Progenitor cell of endocrine pancreas (in vitro differentiated cells): ENCODE measurements at regions not wholly inside any gene's neighbourhood (a gene's known extent, or its start where the extent isn't known, plus 50 kb on each side); places are given as distances from the start of the nearest gene placed in this dataset.

Experiments used
- DNase-seq: peaks from one replicate; pipeline ENCODE4 v3.0.0; 2021; ENCODE audit warnings: low spot score; ENCODE audit not compliant: unreplicated experiment
- H3K27ac Mint-ChIP-seq: 2 replicates; pipeline ENCODE4 v1.8.0; 2021; ENCODE audit warnings: mild to moderate bottlenecking, moderate library complexity, mixed read lengths
- H3K27me3 Mint-ChIP-seq: 2 replicates; pipeline ENCODE4 v1.8.0; 2021; ENCODE audit warnings: mixed read lengths
- H3K36me3 Mint-ChIP-seq: 2 replicates; pipeline ENCODE4 v1.8.0; 2022; ENCODE audit warnings: mixed read lengths; ENCODE audit not compliant: insufficient read depth
- H3K4me1 Mint-ChIP-seq: 2 replicates; pipeline ENCODE4 v1.8.0; 2021; ENCODE audit warnings: low read depth, mixed read lengths
- H3K4me3 Mint-ChIP-seq: 2 replicates; pipeline ENCODE4 v1.8.0; 2021; ENCODE audit warnings: low read depth, mild to moderate bottlenecking, moderate library complexity, mixed read lengths
- H3K9me3 Mint-ChIP-seq: 2 replicates; pipeline ENCODE4 v1.8.0; 2021; ENCODE audit warnings: low read depth, mixed read lengths
- TF ChIP-seq, protein P1 (sequence below): fragments of 200-600 bp; sonication (generic); IDR thresholded peaks from one replicate; pipeline ENCODE4 v1.5.0; 2021; ENCODE audit warnings: antibody characterized with exemption, mild to moderate bottlenecking; ENCODE audit not compliant: unreplicated experiment

DNA sequence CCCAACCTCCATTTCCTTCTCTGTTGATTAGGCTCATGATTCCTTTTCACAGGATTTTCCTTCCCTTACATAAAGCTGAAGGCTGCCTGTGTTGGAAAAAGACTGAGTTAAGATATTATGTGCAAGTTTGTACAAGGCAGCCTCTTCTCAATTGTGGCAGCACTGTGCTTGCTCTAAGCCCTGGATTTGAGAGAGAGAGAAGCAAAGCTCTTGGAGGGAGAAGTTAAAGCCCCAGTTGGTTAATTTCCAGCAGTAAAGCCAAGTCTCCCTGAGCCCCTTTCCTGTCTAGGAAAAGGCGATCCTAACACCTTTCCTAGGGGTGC, 128.3 kb upstream of the SESN3 start:
- no peaks in the 10 kb centered on the region for H3K27me3 Mint-ChIP-seq
- H3K4me3 Mint-ChIP-seq: no peak overlapping the region
- H3K27ac Mint-ChIP-seq: no peak overlapping the region
- no peak for DNase-seq
- peaks cover 11% of the 10 kb centered on the region for H3K4me1 Mint-ChIP-seq
- no peaks in the 10 kb centered on the region for H3K36me3 Mint-ChIP-seq
- H3K9me3 Mint-ChIP-seq: no peaks in the 10 kb centered on the region
- TF ChIP-seq, protein P1, sequence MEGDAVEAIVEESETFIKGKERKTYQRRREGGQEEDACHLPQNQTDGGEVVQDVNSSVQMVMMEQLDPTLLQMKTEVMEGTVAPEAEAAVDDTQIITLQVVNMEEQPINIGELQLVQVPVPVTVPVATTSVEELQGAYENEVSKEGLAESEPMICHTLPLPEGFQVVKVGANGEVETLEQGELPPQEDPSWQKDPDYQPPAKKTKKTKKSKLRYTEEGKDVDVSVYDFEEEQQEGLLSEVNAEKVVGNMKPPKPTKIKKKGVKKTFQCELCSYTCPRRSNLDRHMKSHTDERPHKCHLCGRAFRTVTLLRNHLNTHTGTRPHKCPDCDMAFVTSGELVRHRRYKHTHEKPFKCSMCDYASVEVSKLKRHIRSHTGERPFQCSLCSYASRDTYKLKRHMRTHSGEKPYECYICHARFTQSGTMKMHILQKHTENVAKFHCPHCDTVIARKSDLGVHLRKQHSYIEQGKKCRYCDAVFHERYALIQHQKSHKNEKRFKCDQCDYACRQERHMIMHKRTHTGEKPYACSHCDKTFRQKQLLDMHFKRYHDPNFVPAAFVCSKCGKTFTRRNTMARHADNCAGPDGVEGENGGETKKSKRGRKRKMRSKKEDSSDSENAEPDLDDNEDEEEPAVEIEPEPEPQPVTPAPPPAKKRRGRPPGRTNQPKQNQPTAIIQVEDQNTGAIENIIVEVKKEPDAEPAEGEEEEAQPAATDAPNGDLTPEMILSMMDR: no peak

DNA sequence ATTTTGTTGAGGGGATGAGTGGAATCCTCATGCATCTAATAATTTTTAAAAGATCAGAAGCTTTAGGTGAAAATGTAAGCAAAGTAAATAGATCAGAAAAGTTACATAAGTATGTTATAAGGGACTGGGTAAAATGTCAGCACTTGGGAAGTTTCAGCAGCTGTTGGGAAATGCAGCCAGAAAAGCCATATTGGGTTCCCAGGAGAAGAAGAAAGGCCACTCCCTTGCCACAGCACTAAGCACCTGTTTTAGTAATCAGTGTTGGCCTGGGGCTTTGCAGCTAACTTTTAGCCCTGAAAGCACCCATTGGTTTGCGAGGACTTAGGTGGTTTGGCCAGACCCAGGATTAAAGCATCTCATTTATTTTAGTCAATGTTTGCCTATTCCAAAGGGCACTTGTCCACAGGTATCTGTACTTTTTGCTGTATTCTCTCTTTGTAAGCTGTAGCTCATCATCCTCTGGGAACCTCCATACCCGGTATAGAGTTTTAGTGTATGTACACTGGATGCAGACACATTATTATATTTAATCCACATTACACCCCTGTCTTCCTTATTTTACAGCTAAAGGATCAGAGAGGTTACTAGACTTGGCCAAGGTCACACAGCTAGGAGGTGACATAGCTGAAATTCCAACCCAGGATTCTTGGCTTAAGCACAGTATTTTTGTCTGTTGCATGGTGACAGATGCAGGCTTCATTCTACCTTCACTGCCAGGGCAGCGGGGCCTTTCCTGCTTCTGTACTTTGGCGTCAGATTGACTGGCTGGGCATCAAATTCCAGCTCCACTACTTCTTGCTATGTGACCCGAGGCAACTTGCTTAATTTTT, 127.7 kb upstream of the SESN3 start:
- TF ChIP-seq, protein P1: no peak
- Mint-ChIP-seq H3K27ac (no peak overlapping the region), H3K36me3 (no peaks in the 10 kb centered on the region)

DNA sequence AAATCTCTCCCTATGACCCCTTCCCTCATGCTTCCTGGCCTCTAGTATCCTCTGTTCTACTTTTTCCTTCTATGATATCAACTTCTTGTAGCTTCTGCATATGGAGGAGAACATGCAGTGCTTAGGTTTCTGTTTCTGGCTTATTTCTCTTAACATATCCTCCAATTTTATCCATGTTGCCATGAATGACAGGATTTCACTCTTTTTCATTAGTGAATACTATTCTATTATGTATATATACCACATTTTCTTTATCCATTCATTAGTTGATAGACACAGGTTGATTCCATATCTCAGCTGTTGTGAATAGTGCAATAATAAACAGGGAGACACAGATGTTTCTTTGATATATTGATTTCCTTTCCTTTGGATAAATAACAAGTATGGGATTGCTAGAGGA, 123.3 kb upstream of the SESN3 start:
- Mint-ChIP-seq H3K4me3 (no peak overlapping the region), H3K9me3 (peaks cover 3% of the 10 kb centered on the region), H3K27me3 (no peaks in the 10 kb centered on the region), H3K27ac (no peak overlapping the region), H3K36me3 (peaks cover 1% of the 10 kb centered on the region), H3K4me1 (no peaks in the 10 kb centered on the region)
- no peak for DNase-seq
- TF ChIP-seq, protein P1: no peak

More for the DNA sequence above, 127.7 kb upstream of the SESN3 start:
- no peaks in the 10 kb centered on the region for H3K27me3 Mint-ChIP-seq
- H3K9me3 Mint-ChIP-seq: no peaks in the 10 kb centered on the region
- DNase-seq: no peak
- H3K4me3 Mint-ChIP-seq: no peak overlapping the region
- peaks cover 6% of the 10 kb centered on the region for H3K4me1 Mint-ChIP-seq

DNA sequence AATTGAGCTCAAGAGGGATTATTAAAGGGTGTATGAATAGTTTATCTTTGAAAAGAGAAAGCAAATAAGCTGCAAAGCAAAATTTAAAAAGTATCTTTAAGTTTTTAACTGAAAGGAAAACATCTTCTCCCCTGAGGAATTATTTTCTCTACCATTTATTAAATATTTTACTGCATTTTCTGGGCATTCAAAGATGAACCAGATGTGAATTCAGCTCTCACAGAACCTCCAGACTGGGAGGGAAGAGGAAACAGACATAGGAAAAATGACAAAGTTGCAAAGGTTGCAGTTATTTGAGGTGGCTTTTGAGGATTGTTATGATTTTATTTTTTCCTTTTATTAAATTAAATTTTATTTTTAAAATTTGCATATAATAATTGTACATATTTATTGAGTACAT, 122.7 kb upstream of the SESN3 start:
- no peak for DNase-seq
- Mint-ChIP-seq H3K27me3 (no peaks in the 10 kb centered on the region), H3K9me3 (peaks cover 9% of the 10 kb centered on the region), H3K36me3 (peaks cover 1% of the 10 kb centered on the region), H3K4me3 (no peak overlapping the region), H3K4me1 (no peaks in the 10 kb centered on the region), H3K27ac (no peak overlapping the region)
- TF ChIP-seq, protein P1: no peak

DNA sequence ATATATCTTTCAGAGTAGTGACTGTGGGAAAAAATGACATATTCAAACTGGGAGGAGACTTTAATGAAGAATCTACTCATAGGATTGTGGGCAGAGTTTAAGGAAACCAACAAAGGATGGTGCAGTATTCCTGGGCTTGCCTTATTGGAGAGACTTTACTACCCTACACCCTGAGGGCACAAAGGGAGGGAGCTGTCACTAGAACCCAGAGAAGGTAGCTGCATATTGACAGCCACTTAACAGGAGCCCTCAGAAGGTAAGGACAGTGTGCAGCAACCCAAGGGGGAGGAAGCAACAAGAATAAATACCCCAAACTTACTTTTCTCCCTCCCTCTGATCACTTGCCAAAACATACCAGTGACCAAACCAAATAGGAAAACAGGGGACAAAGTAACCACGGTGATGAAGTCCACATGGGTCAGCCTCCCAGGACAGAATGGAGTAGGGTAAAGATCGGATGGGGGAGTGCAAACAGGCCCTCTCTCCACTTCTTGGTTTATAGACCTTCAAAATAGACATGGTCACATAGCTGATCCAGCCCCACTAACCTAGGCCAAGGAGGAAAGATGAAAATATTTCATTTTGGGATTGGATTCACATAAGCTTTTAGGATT, 121.8 kb upstream of the SESN3 start:
- Mint-ChIP-seq H3K4me1 (no peaks in the 10 kb centered on the region), H3K4me3 (no peak overlapping the region), H3K27me3 (no peaks in the 10 kb centered on the region), H3K9me3 (peaks cover 13% of the 10 kb centered on the region), H3K36me3 (peaks cover 1% of the 10 kb centered on the region), H3K27ac (no peak overlapping the region)
- TF ChIP-seq, protein P1: no peak
- no peak for DNase-seq
